ENCODE measurements at regions not wholly inside any gene's neighbourhood (a gene's known extent, or its start where the extent isn't known, plus 50 kb on each side); places are given as distances from the start of the nearest gene placed in this dataset.

DNA sequence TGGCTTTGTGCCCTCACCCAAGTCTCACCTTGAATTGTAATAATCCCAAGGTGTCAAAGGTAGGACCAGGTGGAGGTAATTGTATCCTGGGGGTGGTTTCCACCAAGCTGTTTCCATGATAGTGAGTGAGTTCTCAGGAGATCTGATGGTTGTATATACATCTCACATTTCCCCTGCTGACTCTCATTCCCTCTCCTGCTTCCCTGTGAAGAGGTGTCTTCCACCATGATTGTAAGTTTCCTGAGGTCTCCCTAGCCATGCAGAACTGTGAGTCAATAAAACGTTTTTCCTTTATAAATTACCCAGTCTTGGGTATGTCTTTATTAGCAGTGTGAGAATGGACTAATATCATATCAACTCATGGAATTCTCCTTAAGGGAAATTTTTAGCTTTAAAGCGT is 302.6 kb downstream of the LIG4 start:
- H3K27me3 ChIP-seq (ENCODE audit: low read length), result no peaks in the 10 kb centered on the region
- H3K9me2 ChIP-seq (replicated peaks; ENCODE audit: insufficient read depth, low read length), result no peaks in the 10 kb centered on the region
- H3K9me3 ChIP-seq (ENCODE audit: insufficient read depth, low read length), result no peaks in the 10 kb centered on the region
- TF ChIP-seq, protein P1, sequence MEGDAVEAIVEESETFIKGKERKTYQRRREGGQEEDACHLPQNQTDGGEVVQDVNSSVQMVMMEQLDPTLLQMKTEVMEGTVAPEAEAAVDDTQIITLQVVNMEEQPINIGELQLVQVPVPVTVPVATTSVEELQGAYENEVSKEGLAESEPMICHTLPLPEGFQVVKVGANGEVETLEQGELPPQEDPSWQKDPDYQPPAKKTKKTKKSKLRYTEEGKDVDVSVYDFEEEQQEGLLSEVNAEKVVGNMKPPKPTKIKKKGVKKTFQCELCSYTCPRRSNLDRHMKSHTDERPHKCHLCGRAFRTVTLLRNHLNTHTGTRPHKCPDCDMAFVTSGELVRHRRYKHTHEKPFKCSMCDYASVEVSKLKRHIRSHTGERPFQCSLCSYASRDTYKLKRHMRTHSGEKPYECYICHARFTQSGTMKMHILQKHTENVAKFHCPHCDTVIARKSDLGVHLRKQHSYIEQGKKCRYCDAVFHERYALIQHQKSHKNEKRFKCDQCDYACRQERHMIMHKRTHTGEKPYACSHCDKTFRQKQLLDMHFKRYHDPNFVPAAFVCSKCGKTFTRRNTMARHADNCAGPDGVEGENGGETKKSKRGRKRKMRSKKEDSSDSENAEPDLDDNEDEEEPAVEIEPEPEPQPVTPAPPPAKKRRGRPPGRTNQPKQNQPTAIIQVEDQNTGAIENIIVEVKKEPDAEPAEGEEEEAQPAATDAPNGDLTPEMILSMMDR (IDR thresholded peaks at IDR 0.05; ENCODE audit: insufficient read depth, low read length, poor library complexity, severe bottlenecking), result no peak
- TF ChIP-seq EZH2phosphoT487 (conservative IDR thresholded peaks at IDR 0.05; ENCODE audit: low read length), result no peak
- no peak overlapping the region for H2AFZ ChIP-seq (ENCODE audit: low read depth, low read length, severe bottlenecking)
- H3K36me3 ChIP-seq (ENCODE audit: low read length), result no peaks in the 10 kb centered on the region
- no peaks in the 10 kb centered on the region for H3K79me2 ChIP-seq (ENCODE audit: insufficient read depth, low read length)
- H3F3A ChIP-seq (ENCODE audit: insufficient read depth), result no peaks in the 10 kb centered on the region
- no peaks in the 10 kb centered on the region for H4K20me1 ChIP-seq (ENCODE audit: low read depth, low read length)
- H3K4me3 ChIP-seq (ENCODE audit: insufficient read depth, low read length, poor library complexity, severe bottlenecking), result no peak overlapping the region
- H3K9ac ChIP-seq (ENCODE audit: low read length), result no peak overlapping the region
- no peak overlapping the region for H3K4me2 ChIP-seq (ENCODE audit: low read depth, low read length, poor library complexity, severe bottlenecking)
- H3K27ac ChIP-seq (ENCODE audit: low read depth, low read length), result no peak overlapping the region

DNA sequence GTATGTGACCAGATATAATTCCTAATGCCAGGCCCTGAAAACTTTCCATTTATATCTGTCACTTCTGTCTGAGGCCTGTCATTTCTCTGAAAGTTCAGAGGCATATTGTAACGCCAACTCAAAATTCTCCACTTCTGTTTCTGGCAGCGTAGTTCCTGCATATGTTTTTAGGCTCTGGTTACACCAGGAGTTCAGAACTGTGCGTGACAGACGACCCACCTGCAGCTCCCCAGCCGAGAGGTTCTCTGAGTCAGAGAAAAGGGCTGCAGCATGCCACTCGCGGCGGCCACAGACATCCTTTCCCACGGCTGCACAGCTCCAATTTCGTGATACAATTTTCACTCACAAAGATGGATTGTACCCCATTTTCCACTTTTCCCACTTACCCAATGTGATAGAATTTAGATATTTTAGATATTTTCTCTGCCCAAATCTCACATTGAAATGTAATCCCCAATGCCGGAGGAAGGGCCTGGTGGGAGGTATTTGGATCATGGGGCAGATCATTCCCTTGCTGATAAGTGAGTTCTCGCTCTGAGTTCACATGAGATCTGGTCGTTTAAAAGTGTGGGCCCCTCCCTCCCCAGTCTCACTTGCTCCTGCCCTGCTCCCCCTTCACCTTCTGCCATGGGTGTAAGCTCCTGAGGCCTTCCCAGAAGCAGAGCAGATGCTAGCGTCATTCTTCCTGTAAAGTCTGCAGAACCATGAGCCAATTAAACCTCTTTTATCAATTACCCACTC is 308.1 kb downstream of the LIG4 start:
- H2AFZ ChIP-seq (ENCODE audit: low read depth, low read length, severe bottlenecking), result no peak overlapping the region
- H3K9me3 ChIP-seq (ENCODE audit: insufficient read depth, low read length), result no peaks in the 10 kb centered on the region
- H3K9ac ChIP-seq (ENCODE audit: low read length), result no peak overlapping the region
- H3K4me3 ChIP-seq (ENCODE audit: insufficient read depth, low read length, poor library complexity, severe bottlenecking), result no peak overlapping the region
- TF ChIP-seq, protein P1 (IDR thresholded peaks at IDR 0.05; ENCODE audit: insufficient read depth, low read length, poor library complexity, severe bottlenecking), result no peak
- TF ChIP-seq EZH2phosphoT487 (conservative IDR thresholded peaks at IDR 0.05; ENCODE audit: low read length), result no peak
- no peaks in the 10 kb centered on the region for H3F3A ChIP-seq (ENCODE audit: insufficient read depth)
- no peaks in the 10 kb centered on the region for H3K9me2 ChIP-seq (replicated peaks; ENCODE audit: insufficient read depth, low read length)
- no peaks in the 10 kb centered on the region for H4K20me1 ChIP-seq (ENCODE audit: low read depth, low read length)
- H3K79me2 ChIP-seq (ENCODE audit: insufficient read depth, low read length), result no peaks in the 10 kb centered on the region
- no peaks in the 10 kb centered on the region for H3K36me3 ChIP-seq (ENCODE audit: low read length)
- no peak overlapping the region for H3K4me2 ChIP-seq (ENCODE audit: low read depth, low read length, poor library complexity, severe bottlenecking)
- H3K27ac ChIP-seq (ENCODE audit: low read depth, low read length), result no peak overlapping the region
- no peaks in the 10 kb centered on the region for H3K27me3 ChIP-seq (ENCODE audit: low read length)

- no peaks in the 10 kb centered on the region for H3K9me3 ChIP-seq (ENCODE audit: insufficient read depth, low read length)
- H3K4me3 ChIP-seq (ENCODE audit: insufficient read depth, low read length, poor library complexity, severe bottlenecking), result no peak overlapping the region
- H3K27me3 ChIP-seq (ENCODE audit: low read length), result no peaks in the 10 kb centered on the region
- no peaks in the 10 kb centered on the region for H3F3A ChIP-seq (ENCODE audit: insufficient read depth)
- H3K27ac ChIP-seq (ENCODE audit: low read depth, low read length), result no peak overlapping the region
- H3K36me3 ChIP-seq (ENCODE audit: low read length), result no peaks in the 10 kb centered on the region
- H3K9ac ChIP-seq (ENCODE audit: low read length), result no peak overlapping the region
- H4K20me1 ChIP-seq (ENCODE audit: low read depth, low read length), result no peaks in the 10 kb centered on the region
- TF ChIP-seq, protein P1 (IDR thresholded peaks at IDR 0.05; ENCODE audit: insufficient read depth, low read length, poor library complexity, severe bottlenecking), result no peak
- TF ChIP-seq EZH2phosphoT487 (conservative IDR thresholded peaks at IDR 0.05; ENCODE audit: low read length), result no peak
- H3K9me2 ChIP-seq (replicated peaks; ENCODE audit: insufficient read depth, low read length), result no peaks in the 10 kb centered on the region
- H3K4me2 ChIP-seq (ENCODE audit: low read depth, low read length, poor library complexity, severe bottlenecking), result no peak overlapping the region
- H2AFZ ChIP-seq (ENCODE audit: low read depth, low read length, severe bottlenecking), result no peak overlapping the region
- H3K79me2 ChIP-seq (ENCODE audit: insufficient read depth, low read length), result no peaks in the 10 kb centered on the region
Observed at GRCh38 chr13:107906131-107906530, 309.2 kb downstream of the LIG4 start.

Data from SU-DHL-6 (cell line).